Central memory CD8-positive, alpha-beta T cell (primary cell): ENCODE measurements at regions not wholly inside any gene's neighbourhood (a gene's known extent, or its start where the extent isn't known, plus 50 kb on each side); places are given as distances from the start of the nearest gene placed in this dataset.

ENCODE experiments used
- ATAC-seq: fragments of 150-1000 bp; cut with Tn5 transposase; replicated peaks from 2 replicates; pipeline ENCODE4 v1.10.0; 2022; ENCODE audit warnings: mild to moderate bottlenecking, moderate FRiP score, moderate number of reproducible peaks; ENCODE audit not compliant: poor library complexity, severe bottlenecking; ENCODE audit errors: extremely low read depth
- DNase-seq, 2 donors: peaks; one replicate each; pipeline ENCODE4 v3.0.0; 2021; ENCODE audit warnings: low spot score in 2 of 2
- H3K27ac Mint-ChIP-seq: one replicate; pipeline ENCODE4 v1.8.0; 2022; ENCODE audit warnings: low read depth, mild to moderate bottlenecking, moderate library complexity, mixed read lengths
- H3K27me3 Mint-ChIP-seq: one replicate; pipeline ENCODE4 v1.8.0; 2022; ENCODE audit warnings: mixed read lengths
- H3K36me3 Mint-ChIP-seq: one replicate; pipeline ENCODE4 v1.8.0; 2022; ENCODE audit warnings: mild to moderate bottlenecking, moderate library complexity, mixed read lengths; ENCODE audit not compliant: insufficient read depth
- H3K4me1 Mint-ChIP-seq: one replicate; pipeline ENCODE4 v1.8.0; 2022; ENCODE audit warnings: mixed read lengths
- H3K4me3 Mint-ChIP-seq: one replicate; pipeline ENCODE4 v1.8.0; 2022; ENCODE audit warnings: mild to moderate bottlenecking, moderate library complexity, mixed read lengths
- H3K9me3 Mint-ChIP-seq: one replicate; pipeline ENCODE4 v1.8.0; 2022; ENCODE audit warnings: mixed read lengths

DNA sequence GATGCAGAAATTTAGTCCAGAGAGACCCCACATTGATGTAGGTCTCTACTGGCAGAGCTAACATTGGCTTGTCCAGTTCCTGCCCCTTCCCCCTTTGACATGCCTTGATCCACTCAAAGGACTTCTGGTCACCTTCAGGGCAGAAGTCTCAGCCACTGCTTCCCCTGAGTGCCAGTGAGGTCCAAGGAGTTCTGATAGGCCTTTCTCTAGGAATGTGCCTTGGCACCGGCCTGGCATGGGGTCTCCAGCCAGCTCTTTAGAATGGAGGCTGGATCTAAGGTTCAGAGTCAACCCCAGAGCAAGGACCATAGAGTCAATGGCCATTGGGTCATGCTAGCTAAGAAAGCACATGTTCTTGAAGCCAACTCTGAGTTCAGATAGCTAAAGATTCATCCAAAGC, 88.6 kb upstream of the PJA1 start:
- Mint-ChIP-seq H3K4me3 (no peak overlapping the region), H3K4me1 (no peaks in the 10 kb centered on the region), H3K27ac (no peak overlapping the region), H3K36me3 (no peaks in the 10 kb centered on the region), H3K9me3 (no peaks in the 10 kb centered on the region), H3K27me3 (no peaks in the 10 kb centered on the region)
- no peak for ATAC-seq
- DNase-seq, result no peak

DNA sequence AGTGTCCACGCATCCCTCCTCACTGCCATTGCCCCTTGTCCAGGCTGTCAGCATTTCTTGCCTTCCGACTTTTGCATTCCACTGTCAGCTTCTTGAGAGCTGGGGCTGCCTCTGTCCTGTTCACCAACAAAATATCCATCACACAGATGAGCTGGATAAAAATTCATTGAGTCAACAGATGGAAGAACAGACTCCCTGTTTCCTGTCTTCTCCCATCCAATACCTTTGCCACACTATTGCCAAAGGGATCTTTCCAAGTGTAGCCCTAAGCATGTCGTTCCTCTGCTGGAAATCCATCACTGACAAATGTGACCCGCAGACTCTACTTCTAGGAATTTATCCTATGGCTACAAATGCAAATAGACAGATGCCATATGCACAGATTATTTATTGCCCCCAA, 78.0 kb upstream of the PJA1 start:
- Mint-ChIP-seq H3K27me3 (peaks cover 41% of the 10 kb centered on the region), H3K27ac (no peak overlapping the region), H3K36me3 (no peaks in the 10 kb centered on the region), H3K4me3 (no peak overlapping the region), H3K4me1 (no peaks in the 10 kb centered on the region), H3K9me3 (no peaks in the 10 kb centered on the region)
- no peak for ATAC-seq
- no peak for DNase-seq

DNA sequence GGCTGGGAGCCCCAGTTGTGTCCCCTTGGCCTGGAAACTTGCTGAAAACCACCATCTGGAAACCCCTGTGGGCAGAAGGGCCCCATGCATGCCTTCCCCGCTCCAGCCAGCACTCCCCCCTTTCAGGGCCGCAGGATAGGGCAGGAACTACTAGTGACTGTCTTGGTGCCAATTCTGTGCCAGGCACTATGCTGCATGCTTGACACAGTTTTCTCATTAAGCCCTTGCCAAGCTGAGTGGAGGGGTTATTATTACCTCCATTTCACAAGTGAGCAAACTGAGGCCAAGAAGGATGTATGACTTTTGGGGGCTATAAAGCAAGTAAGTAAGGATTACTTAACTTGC, 73.6 kb upstream of the PJA1 start:
- H3K4me1 Mint-ChIP-seq, result no peaks in the 10 kb centered on the region
- DNase-seq (no peak), ATAC-seq (no peak)
- no peaks in the 10 kb centered on the region for H3K36me3 Mint-ChIP-seq
- H3K4me3 Mint-ChIP-seq, result no peak overlapping the region
- peaks cover 16% of the 10 kb centered on the region for H3K27me3 Mint-ChIP-seq
- H3K9me3 Mint-ChIP-seq, result no peaks in the 10 kb centered on the region
- H3K27ac Mint-ChIP-seq, result no peak overlapping the region

DNA sequence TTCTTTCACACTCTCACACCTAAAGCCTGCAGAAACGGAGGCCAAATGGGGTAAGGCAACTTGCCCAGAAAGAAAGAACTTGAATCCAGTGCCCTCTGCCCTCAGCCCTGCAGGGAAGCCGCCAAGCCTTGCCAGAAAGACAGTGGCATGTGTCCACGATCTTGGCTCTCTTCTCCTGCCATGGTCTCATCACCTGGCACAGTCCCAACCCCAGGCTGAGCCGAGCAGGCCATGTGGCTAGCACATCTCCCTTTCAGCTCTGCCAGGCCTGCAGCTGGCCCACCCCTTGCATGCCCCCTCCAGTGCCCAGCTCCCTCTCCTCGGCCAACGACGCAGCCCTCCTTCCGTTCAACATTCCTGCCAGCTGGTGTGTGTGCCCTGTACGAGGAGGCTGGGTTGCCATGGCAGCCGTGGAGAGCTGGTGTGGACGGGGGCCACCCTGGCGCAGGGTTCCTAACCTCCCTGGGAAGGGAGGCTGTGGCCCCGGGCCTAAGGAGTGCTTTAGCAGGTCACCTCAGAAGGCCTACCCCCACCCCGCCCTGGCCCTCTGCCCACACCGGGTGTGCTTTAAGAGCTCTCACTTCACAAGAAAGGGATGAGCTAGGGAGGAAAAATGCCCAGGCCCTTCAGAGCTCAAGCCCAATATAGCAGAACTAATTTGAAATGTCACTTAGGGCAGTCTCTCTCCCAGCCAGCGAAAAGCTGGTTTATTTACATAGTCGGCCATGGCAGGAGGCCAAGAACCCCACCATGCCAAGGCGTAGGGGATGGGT, 73.0 kb upstream of the PJA1 start:
- ATAC-seq (no peak), DNase-seq (no peak)
- H3K9me3 Mint-ChIP-seq, result no peaks in the 10 kb centered on the region
- no peaks in the 10 kb centered on the region for H3K36me3 Mint-ChIP-seq
- H3K4me3 Mint-ChIP-seq, result no peak overlapping the region
- H3K27ac Mint-ChIP-seq, result no peak overlapping the region
- peaks cover 11% of the 10 kb centered on the region for H3K27me3 Mint-ChIP-seq
- no peaks in the 10 kb centered on the region for H3K4me1 Mint-ChIP-seq

DNA sequence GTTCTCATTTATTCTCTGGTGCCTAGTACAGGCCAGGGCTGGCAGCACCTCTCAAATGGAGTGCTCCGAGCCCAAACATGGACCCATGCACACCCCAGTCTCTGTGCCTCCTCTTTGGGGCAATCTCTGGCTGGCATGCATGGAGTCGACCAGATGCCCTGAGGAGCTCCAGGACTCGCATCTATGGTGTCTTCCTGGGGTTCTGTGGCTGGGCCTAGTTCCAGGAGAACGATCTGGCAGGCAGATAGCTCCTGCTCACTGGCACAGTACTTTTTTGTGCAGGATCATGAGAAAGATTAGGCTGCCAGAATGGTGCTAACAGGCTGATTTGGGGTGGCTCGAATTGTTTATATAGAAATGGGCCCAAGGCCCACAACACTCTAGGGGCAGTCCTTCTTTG, 72.0 kb upstream of the PJA1 start:
- Mint-ChIP-seq H3K4me3 (no peak overlapping the region), H3K36me3 (no peaks in the 10 kb centered on the region), H3K4me1 (no peaks in the 10 kb centered on the region), H3K27me3 (no peaks in the 10 kb centered on the region), H3K27ac (no peak overlapping the region), H3K9me3 (no peaks in the 10 kb centered on the region)
- DNase-seq (no peak), ATAC-seq (no peak)

DNA sequence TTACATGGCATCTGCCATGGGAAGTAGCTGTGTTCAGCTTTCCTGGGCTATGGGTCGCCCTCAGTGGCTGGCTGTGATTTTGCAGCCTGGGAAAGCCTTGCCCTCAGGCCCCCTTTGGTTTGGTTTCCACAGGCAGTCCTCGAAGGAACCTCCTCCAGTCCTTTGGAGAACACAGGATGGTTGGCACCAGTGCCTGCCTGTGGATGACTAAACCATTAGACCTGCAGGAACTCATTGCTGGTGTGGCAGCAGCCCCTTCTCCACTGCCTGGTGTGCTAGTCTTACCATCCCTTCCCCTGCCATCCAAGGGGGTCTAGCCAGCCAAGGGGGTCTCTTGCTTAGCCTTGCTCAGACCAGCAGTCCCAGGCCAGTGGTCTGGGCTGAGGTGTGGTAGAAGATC, 71.4 kb upstream of the PJA1 start:
- H3K36me3 Mint-ChIP-seq, result no peaks in the 10 kb centered on the region
- H3K4me3 Mint-ChIP-seq, result no peak overlapping the region
- DNase-seq (no peak), ATAC-seq (no peak)
- no peaks in the 10 kb centered on the region for H3K9me3 Mint-ChIP-seq
- no peaks in the 10 kb centered on the region for H3K4me1 Mint-ChIP-seq
- H3K27me3 Mint-ChIP-seq, result no peaks in the 10 kb centered on the region
- no peak overlapping the region for H3K27ac Mint-ChIP-seq

DNA sequence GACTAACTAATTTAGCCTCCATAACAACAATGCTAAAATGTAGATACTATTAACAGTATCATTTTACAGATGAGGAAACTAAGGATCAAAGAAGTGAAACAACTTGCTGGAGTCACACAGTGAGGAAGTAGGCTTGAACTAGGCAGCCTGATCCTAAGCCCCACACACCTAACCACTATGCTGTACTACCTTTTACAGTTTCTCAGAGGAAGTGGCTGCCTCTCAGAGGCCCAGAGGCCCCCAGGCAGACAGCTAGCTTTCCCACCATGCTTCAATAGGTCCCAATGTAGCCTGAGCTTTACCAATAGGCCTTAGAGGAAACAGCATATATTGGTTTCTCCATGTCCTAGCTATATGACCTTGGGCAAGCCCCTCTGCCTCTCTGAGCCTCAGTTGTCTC, 69.4 kb upstream of the PJA1 start:
- H3K36me3 Mint-ChIP-seq, result no peaks in the 10 kb centered on the region
- no peaks in the 10 kb centered on the region for H3K4me1 Mint-ChIP-seq

DNA sequence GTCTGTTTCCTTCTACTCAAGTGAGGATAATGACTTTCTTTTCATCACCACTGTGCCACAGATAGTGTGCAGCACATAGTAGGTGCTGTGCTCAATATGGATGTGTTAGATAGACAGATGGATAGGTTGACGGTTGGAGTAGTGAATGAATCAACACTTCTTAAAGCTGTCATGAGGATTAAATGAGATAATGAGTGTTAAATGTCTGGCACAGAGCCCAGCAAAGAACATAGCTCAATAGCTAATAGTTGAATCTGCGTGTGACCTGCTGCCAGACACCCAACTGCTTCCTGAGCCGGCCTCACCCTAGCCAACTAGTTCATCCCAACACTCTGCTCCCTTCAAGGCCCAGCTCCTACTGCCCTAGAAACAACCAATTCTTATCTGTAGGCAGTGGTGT, 67.7 kb upstream of the PJA1 start:
- Mint-ChIP-seq H3K27me3 (no peaks in the 10 kb centered on the region), H3K9me3 (no peaks in the 10 kb centered on the region), H3K4me3 (no peak overlapping the region), H3K27ac (no peak overlapping the region), H3K36me3 (no peaks in the 10 kb centered on the region), H3K4me1 (no peaks in the 10 kb centered on the region)
- no peak for ATAC-seq
- DNase-seq, result no peak

More for the DNA sequence above, 69.4 kb upstream of the PJA1 start:
- ATAC-seq, result no peak
- Mint-ChIP-seq H3K9me3 (no peaks in the 10 kb centered on the region), H3K27ac (no peak overlapping the region), H3K4me3 (no peak overlapping the region), H3K27me3 (no peaks in the 10 kb centered on the region)
- DNase-seq, result no peak

DNA sequence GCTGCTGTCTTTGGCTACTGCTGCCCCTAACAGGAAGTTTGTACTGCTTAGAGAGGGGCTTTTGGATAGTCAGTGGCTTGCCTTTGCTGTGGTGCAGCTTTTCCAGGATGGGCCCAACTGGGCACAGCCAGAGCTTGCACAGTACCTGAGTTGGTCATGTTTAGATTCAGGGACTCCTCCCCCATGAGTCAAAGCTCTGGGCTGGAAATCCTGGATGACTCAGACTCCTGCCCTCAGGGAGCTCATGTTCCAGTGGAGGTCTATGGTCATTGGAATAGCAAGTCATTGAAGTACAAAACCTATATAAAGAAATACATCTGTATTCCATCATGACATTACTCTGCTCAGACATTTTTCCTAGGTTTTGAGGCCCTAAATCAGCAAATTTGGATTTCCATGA, 66.7 kb upstream of the PJA1 start:
- H3K4me1 Mint-ChIP-seq, result no peaks in the 10 kb centered on the region
- no peaks in the 10 kb centered on the region for H3K9me3 Mint-ChIP-seq
- H3K27ac Mint-ChIP-seq, result no peak overlapping the region

DNA sequence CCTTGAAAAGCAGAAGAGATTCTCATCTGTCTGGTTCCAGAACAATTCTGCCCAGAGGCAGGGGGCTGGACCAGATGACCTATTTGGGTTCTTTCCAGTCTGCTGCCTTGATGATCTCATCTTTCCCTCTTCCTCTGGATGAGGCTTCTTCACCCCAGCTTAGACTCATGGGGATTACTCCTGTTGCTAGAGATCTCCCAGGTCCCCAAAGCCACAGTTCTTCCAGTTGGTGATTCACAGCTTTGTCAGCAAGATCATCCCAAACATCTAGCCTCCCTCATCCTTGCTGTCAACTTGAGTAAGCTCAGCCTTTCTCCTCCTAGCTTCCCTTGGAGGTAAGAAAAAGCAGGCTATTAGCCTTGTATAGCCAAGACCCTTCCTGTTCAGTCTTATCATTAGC, 64.2 kb upstream of the PJA1 start:
- Mint-ChIP-seq H3K9me3 (no peaks in the 10 kb centered on the region), H3K4me3 (no peak overlapping the region), H3K4me1 (no peaks in the 10 kb centered on the region), H3K36me3 (no peaks in the 10 kb centered on the region), H3K27me3 (no peaks in the 10 kb centered on the region), H3K27ac (no peak overlapping the region)
- DNase-seq, result no peak
- no peak for ATAC-seq

More for the DNA sequence above, 66.7 kb upstream of the PJA1 start:
- ATAC-seq (no peak), DNase-seq (no peak)
- Mint-ChIP-seq H3K36me3 (no peaks in the 10 kb centered on the region), H3K4me3 (no peak overlapping the region), H3K27me3 (no peaks in the 10 kb centered on the region)

DNA sequence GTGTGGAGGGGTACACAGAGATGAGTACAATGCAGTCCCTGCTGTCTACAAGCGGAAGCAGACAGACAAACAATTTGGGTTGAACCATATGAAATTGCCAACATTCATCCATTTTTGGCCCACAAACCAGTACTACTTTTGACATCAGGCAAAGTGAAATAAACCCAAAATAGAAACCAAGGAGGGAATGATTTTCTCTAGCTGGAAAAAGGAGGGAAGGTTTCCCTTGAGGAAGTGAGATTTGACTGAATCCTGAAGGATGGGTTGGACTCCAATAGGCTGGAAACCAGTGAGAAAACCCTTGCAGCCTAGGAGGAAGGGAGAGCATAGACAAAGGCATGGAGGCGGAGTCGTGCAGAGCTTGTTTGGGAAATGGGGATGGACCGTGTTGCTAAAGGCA, 63.5 kb upstream of the PJA1 start:
- Mint-ChIP-seq H3K4me3 (no peak overlapping the region), H3K4me1 (no peaks in the 10 kb centered on the region), H3K36me3 (no peaks in the 10 kb centered on the region), H3K27ac (no peak overlapping the region), H3K9me3 (no peaks in the 10 kb centered on the region), H3K27me3 (no peaks in the 10 kb centered on the region)
- DNase-seq (no peak), ATAC-seq (no peak)

DNA sequence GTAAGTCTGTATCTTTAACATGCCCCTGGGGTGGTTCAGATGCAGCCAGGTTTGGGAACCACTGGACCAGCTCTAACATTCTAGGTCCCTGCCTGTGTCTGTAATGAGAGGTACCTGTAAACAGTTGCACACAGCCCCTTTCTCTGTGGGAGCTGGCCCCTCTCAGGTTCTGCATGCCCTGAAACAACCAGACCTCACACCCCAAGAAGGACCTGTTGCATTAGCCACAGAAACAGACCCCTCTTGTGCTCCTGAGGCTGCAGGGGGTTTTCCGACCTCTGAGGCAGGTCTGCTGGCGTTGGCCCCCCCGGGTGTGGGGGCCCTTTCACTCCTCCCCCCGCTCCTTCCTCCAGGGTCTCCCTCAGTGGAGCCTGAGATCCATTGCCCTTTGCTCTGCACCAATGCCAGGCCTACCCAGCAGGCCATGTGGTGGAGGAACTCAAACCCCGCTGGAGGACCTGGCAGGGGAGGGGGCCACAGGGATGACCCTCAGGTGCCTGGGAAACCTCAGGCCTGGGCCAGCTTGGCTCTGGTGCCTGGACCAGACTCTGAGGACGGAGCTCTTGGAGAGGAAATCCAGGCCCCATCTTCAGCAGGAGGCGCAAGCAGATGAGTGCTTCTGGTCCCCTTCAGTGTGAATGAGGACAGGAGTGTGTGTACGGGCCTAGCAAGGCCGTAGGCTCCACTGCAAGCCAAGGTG, 61.4 kb upstream of the PJA1 start:
- H3K27ac Mint-ChIP-seq, result no peak overlapping the region
- ATAC-seq, result no peak
- H3K36me3 Mint-ChIP-seq, result no peaks in the 10 kb centered on the region
- no peak overlapping the region for H3K4me3 Mint-ChIP-seq
- H3K4me1 Mint-ChIP-seq, result no peaks in the 10 kb centered on the region
- no peaks in the 10 kb centered on the region for H3K27me3 Mint-ChIP-seq
- DNase-seq, result no peak
- H3K9me3 Mint-ChIP-seq, result no peaks in the 10 kb centered on the region
